Esophagus muscularis mucosa (tissue), 4 donors: ENCODE measurements at regions not wholly inside any gene's neighbourhood (a gene's known extent, or its start where the extent isn't known, plus 50 kb on each side); places are given as distances from the start of the nearest gene placed in this dataset.

Experiments used
- DNase-seq: peaks from one replicate; pipeline ENCODE4 v3.0.0-alpha.2; 2017; ENCODE audit errors: extremely low spot score
- H3K27ac ChIP-seq, 4 donors: fragments of 200-600 bp; sonication (generic); replicated peaks in 1 of 4; 1 replicate in 3 of 4; 2 replicates in 1 of 4; pipeline ENCODE4 v1.5.1; 2016 to 2019; ENCODE audit warnings: mild to moderate bottlenecking in 1 of 4
- H3K27me3 ChIP-seq, 4 donors: fragments of 200-600 bp; sonication (generic); one replicate each; pipeline versions ENCODE4 v1.5.1 to v1.6.0; 2016 to 2019
- H3K36me3 ChIP-seq, 4 donors: fragments of 200-600 bp; sonication (generic); one replicate each; pipeline ENCODE4 v1.5.1; 2016 to 2019
- H3K4me1 ChIP-seq, 4 donors: fragments of 200-600 bp; sonication (generic); one replicate each; pipeline ENCODE4 v1.5.1; 2016 to 2019
- H3K4me3 ChIP-seq, 4 donors: fragments of 200-600 bp; sonication (generic); 1 replicate in 2 of 4; 2 replicates in 2 of 4; pipeline ENCODE4 v1.5.1; 2016 to 2019; ENCODE audit warnings: mild to moderate bottlenecking in 4 of 4, moderate library complexity in 1 of 4
- H3K9me3 ChIP-seq, 4 donors: fragments of 200-600 bp; sonication (generic); 1 replicate in 3 of 4; 2 replicates in 1 of 4; pipeline ENCODE4 v1.5.1; 2016 to 2019
- CTCF ChIP-seq, 3 experiments: fragments of 200-600 bp in 2 of 3; fragments of 450-650 bp in 1 of 3; sonication (generic) in 2 of 3; IDR thresholded peaks; one replicate each; pipeline ENCODE4 v1.5.1; 2017 to 2019; ENCODE audit warnings: antibody characterized with exemption in 3 of 3, mild to moderate bottlenecking in 2 of 3, moderate library complexity in 1 of 3
- EP300 ChIP-seq: sonication (generic); formaldehyde crosslinking; IDR thresholded peaks from one replicate; pipeline ENCODE4 v1.6.1; 2017; ENCODE audit warnings: antibody characterized with exemption
- POLR2A ChIP-seq: fragments of 450-650 bp; IDR thresholded peaks from one replicate; pipeline ENCODE4 v1.6.1; 2017; ENCODE audit warnings: antibody characterized with exemption, moderate library complexity, mild to moderate bottlenecking, low read depth
- POLR2AphosphoS5 ChIP-seq, 2 donors: sonication (generic); formaldehyde crosslinking; IDR thresholded peaks; one replicate each; pipeline ENCODE4 v1.6.1; 2017; ENCODE audit warnings: antibody characterized with exemption in 2 of 2
- WGBS: methylation state at CpG from one replicate; pipeline ENCODE4 v1.1.5; 2018; 5-methylcytosine and 5-hydroxymethylcytosine counted together
- intact Hi-C: fragments of 100-400 bp; cut with DNase I; formaldehyde crosslinking; loops from one replicate; pipeline ENCODE4 v1.15.1; 2023

- Histone ChIP-seq H3K27me3 (no peaks in the 10 kb centered on the region), H3K27ac (no peak overlapping the region), H3K9me3 (no peaks in the 10 kb centered on the region), H3K36me3 (no peaks in the 10 kb centered on the region), H3K4me3 (no peak overlapping the region), H3K4me1 (no peaks in the 10 kb centered on the region)
- no peak for TF ChIP-seq CTCF (IDR thresholded peaks at IDR 0.05)
- no peak for TF ChIP-seq POLR2AphosphoS5 (IDR thresholded peaks at IDR 0.05)
- no peak for TF ChIP-seq EP300
- TF ChIP-seq POLR2A: no peak
- WGBS: 77% methylated on average over 2 of the region's 2 CpGs
- intact Hi-C loops: no loop called here
- DNase-seq: no peak
Observed at GRCh38 chr5:39559923-39560322, 135.1 kb upstream of the DAB2 start.

GRCh38 chr5:39558541-39558940, 133.8 kb upstream of the DAB2 start:
- DNase-seq: no peak
- Histone ChIP-seq H3K4me3 (no peak overlapping the region), H3K27me3 (no peaks in the 10 kb centered on the region), H3K36me3 (no peaks in the 10 kb centered on the region), H3K4me1 (no peaks in the 10 kb centered on the region), H3K9me3 (no peaks in the 10 kb centered on the region), H3K27ac (no peak overlapping the region)
- intact Hi-C loops: no loop called here
- TF ChIP-seq CTCF (IDR thresholded peaks at IDR 0.05): no peak
- no peak for TF ChIP-seq POLR2AphosphoS5 (IDR thresholded peaks at IDR 0.05)
- TF ChIP-seq POLR2A: no peak
- no peak for TF ChIP-seq EP300
- 62% methylated on average over 3 of the region's 3 CpGs for WGBS

GRCh38 chr5:39555788-39556187, 131.0 kb upstream of the DAB2 start:
- WGBS: 93% methylated on average over 4 of the region's 4 CpGs
- TF ChIP-seq POLR2A (no peak), CTCF (IDR thresholded peaks at IDR 0.05) (no peak), EP300 (no peak), POLR2AphosphoS5 (IDR thresholded peaks at IDR 0.05) (no peak)
- H3K4me1 ChIP-seq: no peaks in the 10 kb centered on the region
- H3K27ac ChIP-seq: no peak overlapping the region
- no peaks in the 10 kb centered on the region for H3K27me3 ChIP-seq
- H3K36me3 ChIP-seq: no peaks in the 10 kb centered on the region
- no peak for DNase-seq
- intact Hi-C loops: no loop called here
- no peaks in the 10 kb centered on the region for H3K9me3 ChIP-seq
- no peak overlapping the region for H3K4me3 ChIP-seq

GRCh38 chr5:39547553-39548154, 122.9 kb upstream of the DAB2 start:
- Histone ChIP-seq H3K36me3 (no peaks in the 10 kb centered on the region), H3K9me3 (no peaks in the 10 kb centered on the region), H3K4me1 (peaks cover 0 to 18% (median 14%) of the 10 kb centered on the region in 4 donors), H3K4me3 (no peak overlapping the region), H3K27ac (peak overlapping the region; percentile 1 to 35 (median 16)), H3K27me3 (no peaks in the 10 kb centered on the region)
- under 1% methylated on average over 9 of the region's 9 CpGs for WGBS
- intact Hi-C loops: loop anchor here (2.0 kb wide), 2 partner anchors 123 to 171 kb away; partner anchors contain the start of gene DAB2
- no peak for DNase-seq
- TF ChIP-seq POLR2A: no peak
- peak; percentile 67 to 76 (median 74) for TF ChIP-seq CTCF (IDR thresholded peaks at IDR 0.05)
- no peak for TF ChIP-seq EP300
- TF ChIP-seq POLR2AphosphoS5 (IDR thresholded peaks at IDR 0.05): peak in 1 of 2 donors; percentile 62

GRCh38 chr5:39544941-39545340, 120.2 kb upstream of the DAB2 start:
- no peaks in the 10 kb centered on the region for H3K9me3 ChIP-seq
- H3K27me3 ChIP-seq: no peaks in the 10 kb centered on the region
- TF ChIP-seq POLR2A (no peak), EP300 (no peak), CTCF (IDR thresholded peaks at IDR 0.05) (no peak), POLR2AphosphoS5 (IDR thresholded peaks at IDR 0.05) (no peak)
- H3K36me3 ChIP-seq: no peaks in the 10 kb centered on the region
- no peak overlapping the region for H3K27ac ChIP-seq
- WGBS: 78% methylated on average over 3 of the region's 3 CpGs
- DNase-seq: no peak
- peaks cover 0 to 18% (median 14%) of the 10 kb centered on the region in 4 donors for H3K4me1 ChIP-seq
- H3K4me3 ChIP-seq: no peak overlapping the region
- intact Hi-C loops: no loop called here
